ENCODE measurements at regions not wholly inside any gene's neighbourhood (a gene's known extent, or its start where the extent isn't known, plus 50 kb on each side); places are given as distances from the start of the nearest gene placed in this dataset.

DNA sequence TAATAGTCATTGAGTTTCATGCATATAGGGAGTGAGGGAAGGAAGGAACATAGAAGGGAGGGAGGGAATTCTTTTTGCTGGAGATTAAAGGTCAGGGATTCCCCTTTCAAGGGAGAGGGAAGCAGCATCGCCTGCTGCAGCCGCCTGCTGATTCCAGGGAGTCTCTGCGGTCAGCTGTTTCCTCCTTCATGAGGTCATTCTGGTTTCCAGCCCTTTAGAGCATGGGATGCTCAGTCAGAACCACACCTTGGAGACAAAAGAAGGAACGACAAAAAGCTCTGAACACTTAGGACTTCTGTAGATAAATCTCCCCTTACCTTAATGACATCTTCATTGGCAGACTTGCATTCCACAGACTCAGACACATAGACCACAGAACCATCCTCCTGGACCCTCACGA, 923.0 kb upstream of the TMEM132C start:
- TF ChIP-seq, protein P1, sequence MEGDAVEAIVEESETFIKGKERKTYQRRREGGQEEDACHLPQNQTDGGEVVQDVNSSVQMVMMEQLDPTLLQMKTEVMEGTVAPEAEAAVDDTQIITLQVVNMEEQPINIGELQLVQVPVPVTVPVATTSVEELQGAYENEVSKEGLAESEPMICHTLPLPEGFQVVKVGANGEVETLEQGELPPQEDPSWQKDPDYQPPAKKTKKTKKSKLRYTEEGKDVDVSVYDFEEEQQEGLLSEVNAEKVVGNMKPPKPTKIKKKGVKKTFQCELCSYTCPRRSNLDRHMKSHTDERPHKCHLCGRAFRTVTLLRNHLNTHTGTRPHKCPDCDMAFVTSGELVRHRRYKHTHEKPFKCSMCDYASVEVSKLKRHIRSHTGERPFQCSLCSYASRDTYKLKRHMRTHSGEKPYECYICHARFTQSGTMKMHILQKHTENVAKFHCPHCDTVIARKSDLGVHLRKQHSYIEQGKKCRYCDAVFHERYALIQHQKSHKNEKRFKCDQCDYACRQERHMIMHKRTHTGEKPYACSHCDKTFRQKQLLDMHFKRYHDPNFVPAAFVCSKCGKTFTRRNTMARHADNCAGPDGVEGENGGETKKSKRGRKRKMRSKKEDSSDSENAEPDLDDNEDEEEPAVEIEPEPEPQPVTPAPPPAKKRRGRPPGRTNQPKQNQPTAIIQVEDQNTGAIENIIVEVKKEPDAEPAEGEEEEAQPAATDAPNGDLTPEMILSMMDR (IDR thresholded peaks at IDR 0.05) = no peak
- TF ChIP-seq ZFX (IDR thresholded peaks at IDR 0.05; ENCODE audit: borderline replicate concordance) = no peak
